Uterus (tissue), 3 donors: ENCODE measurements at regions not wholly inside any gene's neighbourhood (a gene's known extent, or its start where the extent isn't known, plus 50 kb on each side); places are given as distances from the start of the nearest gene placed in this dataset.
"Not testable (repeated sequence)": the region's sequence is repeated elsewhere in the genome, so short reads cannot be mapped to it uniquely, and the experiment has no call there.

Experiments
- DNase-seq, 2 donors: peaks; one replicate each; pipeline ENCODE4 v3.0.0-alpha.2; 2019 to 2020
- H3K27ac ChIP-seq, 2 donors: fragments of 200-600 bp; sonication (generic); 1 replicate in 1 of 2; 2 replicates in 1 of 2; pipeline ENCODE4 v1.5.1; 2016 to 2018
- H3K27me3 ChIP-seq, 2 donors: fragments of 200-600 bp; sonication (generic); one replicate each; pipeline ENCODE4 v1.5.1; 2018 to 2019; ENCODE audit warnings: control low read depth in 1 of 2
- H3K36me3 ChIP-seq, 2 donors: fragments of 200-600 bp; sonication (generic); one replicate each; pipeline ENCODE4 v1.5.1; 2019; ENCODE audit warnings: control low read depth in 1 of 2
- H3K4me1 ChIP-seq, 2 donors: fragments of 200-600 bp; sonication (generic); one replicate each; pipeline ENCODE4 v1.5.1; 2018 to 2019; ENCODE audit warnings: control low read depth in 1 of 2
- H3K4me3 ChIP-seq, 2 donors: fragments of 200-600 bp; sonication (generic); 1 replicate in 1 of 2; 2 replicates in 1 of 2; pipeline ENCODE4 v1.5.1; 2018 to 2019; ENCODE audit warnings: mild to moderate bottlenecking in 1 of 2
- H3K9me3 ChIP-seq, 2 donors: fragments of 200-600 bp; sonication (generic); one replicate each; pipeline ENCODE4 v1.5.1; 2019; ENCODE audit warnings: control low read depth in 1 of 2
- CTCF ChIP-seq, 4 experiments: fragments of 200-600 bp in 2 of 4; fragments of 450-650 bp in 2 of 4; sonication (generic) in 2 of 4; IDR thresholded peaks; one replicate each; pipeline ENCODE4 v1.5.1; 2016 to 2019; ENCODE audit warnings: antibody characterized with exemption in 4 of 4, mild to moderate bottlenecking in 2 of 4, moderate library complexity in 1 of 4
- POLR2A ChIP-seq, 2 donors: fragments of 450-650 bp; IDR thresholded peaks; one replicate each; pipeline ENCODE4 v1.6.1; 2016; ENCODE audit warnings: antibody characterized with exemption in 2 of 2, mild to moderate bottlenecking in 1 of 2, moderate library complexity in 1 of 2
- intact Hi-C: fragments of 100-400 bp; cut with DNase I; formaldehyde crosslinking; loops from one replicate; pipeline ENCODE4 v1.15.1; 2023; ENCODE audit warnings: low total_unique reads
- donor health status: DM: yes; HTN: yes; CAD: no.

GRCh38 chr3:18177271-18177670, 247.9 kb downstream of the SATB1 start:
- no peak for DNase-seq
- TF ChIP-seq POLR2A (IDR thresholded peaks at IDR 0.05), result no peak
- TF ChIP-seq CTCF (IDR thresholded peaks at IDR 0.05), result no peak
- no peaks in the 10 kb centered on the region for H3K4me1 ChIP-seq
- H3K36me3 ChIP-seq, result no peaks in the 10 kb centered on the region
- no peak overlapping the region for H3K4me3 ChIP-seq
- no peak overlapping the region for H3K27ac ChIP-seq
- no peaks in the 10 kb centered on the region for H3K27me3 ChIP-seq
- intact Hi-C loops, result no loop called here
- H3K9me3 ChIP-seq, result no peaks in the 10 kb centered on the region

DNA sequence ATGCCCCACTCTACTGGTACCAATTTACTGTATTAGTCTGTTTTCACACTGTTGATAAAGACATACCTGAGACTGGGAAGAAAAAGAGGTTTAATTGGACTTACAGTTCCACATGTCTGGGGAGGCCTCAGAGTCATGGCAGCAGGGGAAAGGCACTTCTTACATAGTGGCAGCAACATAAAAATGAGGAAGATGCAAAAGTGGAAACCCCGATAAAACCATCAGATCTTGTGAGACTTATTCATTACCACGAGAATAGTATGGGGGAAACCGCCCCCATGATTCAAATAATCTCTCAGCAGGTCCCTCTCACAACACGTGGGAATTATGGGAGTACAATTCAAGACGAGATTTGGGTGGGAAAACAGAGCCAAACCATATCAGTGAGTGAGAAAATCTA, 251.2 kb downstream of the SATB1 start:
- H3K4me1 ChIP-seq, H3K36me3 ChIP-seq, intact Hi-C loops, H3K4me3 ChIP-seq, H3K27me3 ChIP-seq, H3K9me3 ChIP-seq, H3K27ac ChIP-seq, DNase-seq: not testable (repeated sequence)

DNA sequence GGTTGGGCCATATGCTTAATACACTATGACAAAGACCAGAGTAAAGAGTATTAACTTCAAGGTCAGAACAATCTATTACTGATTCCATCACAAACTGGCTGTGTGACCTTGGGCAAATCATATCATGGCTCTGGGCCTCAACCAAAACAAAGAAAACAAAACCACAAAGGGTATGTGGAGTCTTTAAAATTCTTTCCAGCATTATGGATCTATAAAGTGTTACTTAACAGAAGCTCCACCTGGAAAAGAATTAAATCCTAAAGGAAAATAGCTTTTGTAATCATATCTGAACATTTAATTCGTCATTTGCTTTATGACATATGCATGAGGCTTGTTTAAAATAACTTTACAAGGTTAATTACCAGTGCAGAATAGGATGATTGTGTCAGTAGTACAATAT, 265.5 kb downstream of the SATB1 start:
- H3K27ac ChIP-seq, result no peak overlapping the region
- H3K9me3 ChIP-seq, result no peaks in the 10 kb centered on the region
- no peaks in the 10 kb centered on the region for H3K27me3 ChIP-seq
- TF ChIP-seq CTCF (IDR thresholded peaks at IDR 0.05) (no peak), POLR2A (IDR thresholded peaks at IDR 0.05) (no peak)
- intact Hi-C loops, result no loop called here
- H3K4me1 ChIP-seq, result no peaks in the 10 kb centered on the region
- no peaks in the 10 kb centered on the region for H3K36me3 ChIP-seq
- DNase-seq, result no peak
- no peak overlapping the region for H3K4me3 ChIP-seq

GRCh38 chr3:18153571-18154173, 271.5 kb downstream of the SATB1 start:
- no peak for TF ChIP-seq POLR2A (IDR thresholded peaks at IDR 0.05)
- TF ChIP-seq CTCF (IDR thresholded peaks at IDR 0.05), result no peak
- DNase-seq, result no peak
- no peaks in the 10 kb centered on the region for H3K27me3 ChIP-seq
- no peaks in the 10 kb centered on the region for H3K9me3 ChIP-seq
- H3K4me3 ChIP-seq, result no peak overlapping the region
- intact Hi-C loops, result no loop called here
- no peaks in the 10 kb centered on the region for H3K4me1 ChIP-seq
- no peaks in the 10 kb centered on the region for H3K36me3 ChIP-seq
- no peak overlapping the region for H3K27ac ChIP-seq

- Histone ChIP-seq H3K36me3 (no peaks in the 10 kb centered on the region), H3K4me1 (no peaks in the 10 kb centered on the region)
- TF ChIP-seq CTCF (IDR thresholded peaks at IDR 0.05) (no peak), POLR2A (IDR thresholded peaks at IDR 0.05) (no peak)
Measured at GRCh38 chr3:18151199-18151598, 273.9 kb downstream of the SATB1 start.

GRCh38 chr3:18149935-18150334, 275.2 kb downstream of the SATB1 start:
- Histone ChIP-seq H3K27me3 (no peaks in the 10 kb centered on the region), H3K36me3 (no peaks in the 10 kb centered on the region), H3K27ac (no peak overlapping the region), H3K4me3 (no peak overlapping the region), H3K4me1 (no peaks in the 10 kb centered on the region), H3K9me3 (no peaks in the 10 kb centered on the region)
- intact Hi-C loops, result no loop called here
- no peak for DNase-seq
- no peak for TF ChIP-seq POLR2A (IDR thresholded peaks at IDR 0.05)
- no peak for TF ChIP-seq CTCF (IDR thresholded peaks at IDR 0.05)

More at GRCh38 chr3:18151199-18151598, 273.9 kb downstream of the SATB1 start:
- Histone ChIP-seq H3K4me3 (no peak overlapping the region), H3K9me3 (no peaks in the 10 kb centered on the region), H3K27ac (no peak overlapping the region), H3K27me3 (no peaks in the 10 kb centered on the region)
- DNase-seq, result no peak
- intact Hi-C loops, result no loop called here
